DND-41 (cell line): ENCODE measurements at regions not wholly inside any gene's neighbourhood (a gene's known extent, or its start where the extent isn't known, plus 50 kb on each side); places are given as distances from the start of the nearest gene placed in this dataset.
"Not testable (repeated sequence)": the region's sequence is repeated elsewhere in the genome, so short reads cannot be mapped to it uniquely, and the experiment has no call there.

Experiments used
- CTCF ChIP-seq: IDR thresholded peaks from 2 replicates; pipeline ENCODE4 v1.5.1; 2012; ENCODE audit warnings: borderline replicate concordance, low read length, moderate library complexity, mild to moderate bottlenecking; ENCODE audit not compliant: poor library complexity, severe bottlenecking; ENCODE audit errors: extremely low read depth
- EZH2 ChIP-seq: IDR thresholded peaks from 3 replicates; pipeline ENCODE4 v1.6.1; 2012; ENCODE audit warnings: borderline replicate concordance, low read depth, mild to moderate bottlenecking, moderate library complexity, low read length, inconsistent platforms; ENCODE audit not compliant: severe bottlenecking

GRCh38 chr5:154669913-154670312 lies 85.3 kb upstream of the LARP1 start:
- TF ChIP-seq CTCF, EZH2: not testable (repeated sequence)
